Epithelial cell of proximal tubule (primary cell): ENCODE measurements at regions not wholly inside any gene's neighbourhood (a gene's known extent, or its start where the extent isn't known, plus 50 kb on each side); places are given as distances from the start of the nearest gene placed in this dataset.

ENCODE experiments used
- DNase-seq: peaks from one replicate; pipeline ENCODE4 v3.0.0-alpha.2; 2011; ENCODE audit warnings: low read depth
- H3K4me3 ChIP-seq: 2 replicates; pipeline ENCODE4 v1.5.1; 2011; ENCODE audit warnings: low read depth, mild to moderate bottlenecking, low read length
- TF ChIP-seq, protein P1 (sequence below): conservative IDR thresholded peaks from 2 replicates; pipeline ENCODE4 v1.5.1; 2012; ENCODE audit warnings: low read depth, mild to moderate bottlenecking, low read length

DNA sequence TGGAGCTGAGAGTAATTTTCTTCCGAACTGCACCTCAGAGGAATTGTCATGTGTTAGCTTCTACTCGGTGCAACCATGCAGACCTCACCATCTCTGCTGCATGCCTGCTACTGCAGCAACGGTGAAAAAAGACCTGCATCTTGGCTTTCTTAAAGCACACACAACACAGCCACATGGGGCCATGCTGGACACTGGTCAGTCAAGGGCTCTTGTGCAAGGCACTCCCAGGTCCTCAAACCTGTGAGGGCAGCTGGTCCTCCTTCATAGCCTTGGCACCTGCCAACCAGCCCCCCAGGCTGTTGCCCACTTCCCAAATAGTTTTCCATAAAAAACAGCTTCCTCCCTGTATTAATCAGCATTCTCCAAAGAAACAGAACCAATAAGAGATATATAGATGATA is 113.5 kb upstream of the TEX51 start:
- TF ChIP-seq, protein P1, sequence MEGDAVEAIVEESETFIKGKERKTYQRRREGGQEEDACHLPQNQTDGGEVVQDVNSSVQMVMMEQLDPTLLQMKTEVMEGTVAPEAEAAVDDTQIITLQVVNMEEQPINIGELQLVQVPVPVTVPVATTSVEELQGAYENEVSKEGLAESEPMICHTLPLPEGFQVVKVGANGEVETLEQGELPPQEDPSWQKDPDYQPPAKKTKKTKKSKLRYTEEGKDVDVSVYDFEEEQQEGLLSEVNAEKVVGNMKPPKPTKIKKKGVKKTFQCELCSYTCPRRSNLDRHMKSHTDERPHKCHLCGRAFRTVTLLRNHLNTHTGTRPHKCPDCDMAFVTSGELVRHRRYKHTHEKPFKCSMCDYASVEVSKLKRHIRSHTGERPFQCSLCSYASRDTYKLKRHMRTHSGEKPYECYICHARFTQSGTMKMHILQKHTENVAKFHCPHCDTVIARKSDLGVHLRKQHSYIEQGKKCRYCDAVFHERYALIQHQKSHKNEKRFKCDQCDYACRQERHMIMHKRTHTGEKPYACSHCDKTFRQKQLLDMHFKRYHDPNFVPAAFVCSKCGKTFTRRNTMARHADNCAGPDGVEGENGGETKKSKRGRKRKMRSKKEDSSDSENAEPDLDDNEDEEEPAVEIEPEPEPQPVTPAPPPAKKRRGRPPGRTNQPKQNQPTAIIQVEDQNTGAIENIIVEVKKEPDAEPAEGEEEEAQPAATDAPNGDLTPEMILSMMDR, result no peak
- no peak for DNase-seq
- no peak overlapping the region for H3K4me3 ChIP-seq

DNA sequence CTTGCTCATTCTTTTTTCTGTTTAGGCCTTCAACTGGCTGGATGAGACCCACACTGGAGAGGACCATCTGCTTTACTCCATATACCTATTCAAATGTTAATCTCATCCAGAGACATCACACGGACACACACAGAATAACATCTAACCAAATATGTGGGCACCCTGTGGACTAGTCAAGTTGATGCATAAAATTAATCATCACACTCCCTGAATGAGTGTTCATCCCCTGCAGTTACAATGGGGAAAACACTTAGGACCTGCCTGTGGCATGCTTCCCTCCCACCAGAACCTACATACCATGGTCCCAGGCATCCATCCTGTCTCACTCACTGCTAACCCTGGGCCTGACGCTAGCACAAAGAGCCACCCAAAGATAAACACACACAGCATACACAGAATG is 112.8 kb upstream of the TEX51 start:
- TF ChIP-seq, protein P1, result no peak
- no peak for DNase-seq
- no peak overlapping the region for H3K4me3 ChIP-seq

DNA sequence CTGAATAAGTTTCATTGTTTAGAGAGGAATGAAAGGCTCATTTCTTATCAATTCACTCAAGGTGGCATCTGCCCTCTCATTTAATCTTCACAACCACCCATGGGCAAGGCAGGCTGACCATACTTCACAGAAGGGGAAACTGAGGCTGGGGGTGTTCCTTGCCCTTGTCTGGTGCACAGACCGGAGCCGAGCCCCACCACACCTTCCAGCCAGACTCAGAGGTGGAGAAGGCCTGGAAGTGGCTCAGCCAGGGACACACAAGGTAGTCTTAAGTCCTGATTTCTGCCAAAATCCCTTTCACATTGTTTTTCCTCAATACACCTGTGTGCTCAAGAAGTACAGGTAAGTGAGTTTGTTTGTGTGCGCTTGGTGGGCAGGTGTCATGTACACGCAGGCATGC is 111.9 kb upstream of the TEX51 start:
- no peak overlapping the region for H3K4me3 ChIP-seq
- DNase-seq, result no peak
- TF ChIP-seq, protein P1, result no peak

DNA sequence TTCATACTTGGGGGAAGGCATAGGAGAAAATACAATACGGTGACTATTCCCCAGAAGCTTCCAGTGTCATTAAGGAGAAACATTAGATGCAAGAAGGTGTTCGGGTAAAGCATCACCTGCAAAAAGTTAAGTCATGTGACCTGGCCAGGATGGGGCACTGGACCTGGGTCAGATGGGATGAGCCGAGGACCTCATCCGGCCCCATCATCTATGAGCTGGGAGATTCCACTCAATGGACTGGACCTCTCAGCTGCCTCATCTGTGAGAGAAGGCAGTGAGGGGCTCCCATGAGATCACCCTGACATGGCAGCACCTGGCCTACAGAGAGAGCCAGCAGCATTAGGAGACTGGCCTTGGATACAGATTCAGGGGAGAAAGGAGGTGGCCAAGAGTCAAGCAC is 111.4 kb upstream of the TEX51 start:
- DNase-seq, result no peak
- TF ChIP-seq, protein P1, result no peak
- no peak overlapping the region for H3K4me3 ChIP-seq

DNA sequence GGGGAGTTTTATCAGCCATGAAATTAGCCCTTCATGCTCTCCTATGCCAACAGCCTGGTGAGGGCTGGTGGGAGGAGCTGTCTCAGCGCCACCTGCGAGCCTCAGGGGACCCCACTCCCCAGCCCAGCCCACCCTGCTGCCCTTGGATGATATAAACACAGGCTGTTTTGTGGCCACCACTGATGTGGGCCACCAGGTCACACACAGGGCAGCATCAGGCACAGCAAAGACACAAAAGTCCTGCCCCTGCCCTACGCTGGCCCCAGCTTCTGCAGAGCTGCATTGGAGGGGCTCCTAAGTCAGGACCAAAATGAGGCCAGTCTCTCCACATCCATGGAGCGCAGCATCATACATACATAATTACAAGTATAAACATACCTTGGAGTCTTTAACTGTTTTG is 110.6 kb upstream of the TEX51 start:
- DNase-seq, result no peak
- TF ChIP-seq, protein P1, result no peak
- no peak overlapping the region for H3K4me3 ChIP-seq

DNA sequence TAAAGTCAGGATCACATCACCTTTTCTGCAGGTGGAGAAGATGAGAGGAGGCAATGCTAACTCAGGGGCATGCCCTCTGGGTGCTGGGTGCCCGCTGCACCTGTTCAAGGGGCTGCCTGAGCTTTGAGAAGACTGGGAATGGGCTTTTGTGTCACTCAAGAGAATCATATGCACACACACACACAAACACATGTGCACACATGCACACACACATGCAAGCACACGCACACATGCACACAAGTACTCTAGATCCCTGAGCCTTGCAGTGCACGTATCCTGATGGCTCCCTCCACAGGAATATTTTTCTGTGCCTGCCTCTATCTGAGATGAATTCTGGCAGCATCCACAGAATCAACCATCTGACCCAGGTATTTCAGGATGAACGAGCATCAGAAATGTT is 110.0 kb upstream of the TEX51 start:
- H3K4me3 ChIP-seq, result no peak overlapping the region
- TF ChIP-seq, protein P1, result no peak
- no peak for DNase-seq

DNA sequence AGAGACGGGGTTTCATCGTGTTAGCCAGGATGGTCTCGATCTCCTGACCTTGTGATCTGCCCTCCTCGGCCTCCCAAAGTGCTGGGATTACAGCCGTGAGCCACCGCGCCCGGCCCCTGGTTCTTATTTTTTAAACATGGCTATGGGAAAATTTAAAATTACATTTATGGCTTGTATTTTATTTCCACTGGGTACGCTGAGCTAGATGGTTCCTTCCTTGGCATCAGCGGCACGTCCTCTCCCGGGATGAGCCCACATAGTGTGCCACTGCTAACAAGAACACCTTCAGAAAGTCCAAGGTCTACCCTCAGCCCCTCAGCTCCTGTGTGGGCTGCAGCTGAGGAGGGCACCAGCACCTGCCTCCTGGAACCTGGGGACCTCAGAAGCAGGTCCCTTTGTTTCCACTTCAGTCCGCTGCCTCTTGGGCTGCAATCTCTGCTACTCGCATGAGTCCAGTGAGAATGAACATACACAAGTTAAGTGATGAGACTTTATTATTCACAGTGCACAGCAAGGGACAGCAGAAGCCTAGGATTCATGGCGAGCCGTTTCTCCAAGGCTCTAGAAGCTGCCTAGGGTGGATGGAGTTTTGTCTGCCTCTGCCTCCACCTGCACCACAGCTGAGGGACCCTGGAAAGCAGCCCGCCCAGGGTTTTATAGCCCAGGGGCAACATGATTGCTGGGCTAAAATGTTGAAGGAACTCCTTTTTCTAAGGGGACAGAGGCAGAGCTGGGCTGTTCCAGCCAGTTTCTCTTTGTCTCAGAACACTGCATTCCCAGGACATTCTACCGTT is 107.5 kb upstream of the TEX51 start:
- TF ChIP-seq, protein P1, result no peak
- no peak for DNase-seq
- no peak overlapping the region for H3K4me3 ChIP-seq
